Endothelial cell of umbilical vein (primary cell): ENCODE measurements at regions not wholly inside any gene's neighbourhood (a gene's known extent, or its start where the extent isn't known, plus 50 kb on each side); places are given as distances from the start of the nearest gene placed in this dataset.

Source experiments
- EZH2 ChIP-seq: IDR thresholded peaks from 2 replicates; pipeline ENCODE4 v1.6.1; 2012; ENCODE audit warnings: borderline replicate concordance, low read depth, mild to moderate bottlenecking, moderate library complexity, low read length, inconsistent platforms; ENCODE audit not compliant: severe bottlenecking
- JUN ChIP-seq: IDR thresholded peaks from 2 replicates; pipeline ENCODE4 v1.6.1; 2011; ENCODE audit warnings: borderline replicate concordance, low read depth; ENCODE audit not compliant: insufficient read length, insufficient read depth
- POLR2A ChIP-seq: IDR thresholded peaks from 2 replicates; pipeline ENCODE4 v1.6.1; 2012; ENCODE audit warnings: low read depth, mild to moderate bottlenecking, control low read depth, low read length
- POLR2AphosphoS5 ChIP-seq: IDR thresholded peaks from 2 replicates; pipeline ENCODE4 v1.6.1; 2012; ENCODE audit warnings: low read depth, mild to moderate bottlenecking, control low read depth, low read length, moderate library complexity; ENCODE audit not compliant: insufficient read depth
- TF ChIP-seq, protein P1 (sequence below), 2 donors: IDR thresholded peaks; 1 replicate in 1 of 2; 2 replicates in 1 of 2; pipeline ENCODE4 v1.5.1; 2011; ENCODE audit warnings: low read length in 2 of 2, mild to moderate bottlenecking in 2 of 2, moderate library complexity in 2 of 2, control low read depth in 1 of 2, inconsistent platforms in 1 of 2, low read depth in 1 of 2; ENCODE audit not compliant: insufficient read depth in 1 of 2; ENCODE audit errors: extremely low read depth in 1 of 2
- TF ChIP-seq, protein P2 (sequence below): IDR thresholded peaks from 2 replicates; pipeline ENCODE4 v1.6.1; 2011; ENCODE audit not compliant: insufficient read depth, insufficient read length

DNA sequence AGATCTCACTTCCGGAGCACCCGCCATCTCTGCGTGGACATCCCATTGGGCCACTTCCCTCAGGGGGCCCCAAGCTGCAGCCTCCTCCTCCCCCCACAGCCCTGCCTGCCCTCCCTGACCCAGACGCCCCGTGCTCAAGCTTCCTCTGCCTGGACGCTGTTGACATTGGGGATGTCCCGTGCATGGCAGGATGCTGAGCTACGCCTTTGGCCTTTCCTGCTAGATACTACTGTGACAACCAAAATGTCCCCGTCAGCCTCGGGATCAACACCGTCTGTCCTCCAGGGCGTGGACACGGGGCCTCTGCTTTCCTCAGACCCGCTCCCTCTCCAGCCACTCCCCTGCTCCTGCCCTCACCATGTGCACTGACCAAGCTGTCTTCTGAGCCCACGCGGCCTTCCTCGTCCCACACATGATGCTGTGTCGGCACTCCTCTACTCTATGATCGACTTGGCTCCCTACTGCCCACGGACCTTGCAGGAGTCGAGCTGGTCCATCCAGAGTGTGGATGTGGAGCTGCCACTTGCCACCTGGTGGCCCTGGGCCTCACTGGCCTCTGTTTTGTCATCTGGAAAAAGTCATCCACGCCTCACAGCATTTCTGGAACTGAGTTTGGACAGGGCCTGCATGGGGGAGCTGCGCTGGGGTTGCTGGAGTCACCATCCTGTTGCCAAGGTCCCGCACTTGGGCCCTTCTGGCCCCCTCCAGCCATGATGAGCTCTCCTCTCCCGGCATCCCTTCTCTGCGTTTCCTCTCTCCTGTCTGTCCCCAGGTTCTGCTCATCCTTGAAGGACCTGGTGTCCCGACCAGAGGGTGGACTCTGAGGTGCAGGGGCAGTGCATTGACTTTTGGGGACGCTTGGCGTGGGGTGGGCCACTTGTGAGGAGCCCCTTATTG is 221.7 kb upstream of the CIBAR2 start:
- TF ChIP-seq POLR2AphosphoS5 (no peak), POLR2A (no peak), EZH2 (no peak), JUN (no peak)
- TF ChIP-seq, protein P1, sequence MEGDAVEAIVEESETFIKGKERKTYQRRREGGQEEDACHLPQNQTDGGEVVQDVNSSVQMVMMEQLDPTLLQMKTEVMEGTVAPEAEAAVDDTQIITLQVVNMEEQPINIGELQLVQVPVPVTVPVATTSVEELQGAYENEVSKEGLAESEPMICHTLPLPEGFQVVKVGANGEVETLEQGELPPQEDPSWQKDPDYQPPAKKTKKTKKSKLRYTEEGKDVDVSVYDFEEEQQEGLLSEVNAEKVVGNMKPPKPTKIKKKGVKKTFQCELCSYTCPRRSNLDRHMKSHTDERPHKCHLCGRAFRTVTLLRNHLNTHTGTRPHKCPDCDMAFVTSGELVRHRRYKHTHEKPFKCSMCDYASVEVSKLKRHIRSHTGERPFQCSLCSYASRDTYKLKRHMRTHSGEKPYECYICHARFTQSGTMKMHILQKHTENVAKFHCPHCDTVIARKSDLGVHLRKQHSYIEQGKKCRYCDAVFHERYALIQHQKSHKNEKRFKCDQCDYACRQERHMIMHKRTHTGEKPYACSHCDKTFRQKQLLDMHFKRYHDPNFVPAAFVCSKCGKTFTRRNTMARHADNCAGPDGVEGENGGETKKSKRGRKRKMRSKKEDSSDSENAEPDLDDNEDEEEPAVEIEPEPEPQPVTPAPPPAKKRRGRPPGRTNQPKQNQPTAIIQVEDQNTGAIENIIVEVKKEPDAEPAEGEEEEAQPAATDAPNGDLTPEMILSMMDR (IDR thresholded peaks at IDR 0.05; ENCODE audit: extremely low read depth in 1 of 2, insufficient read depth in 1 of 2, low read depth in 1 of 2, low read length in 2 of 2): no peak
- TF ChIP-seq, protein P2, sequence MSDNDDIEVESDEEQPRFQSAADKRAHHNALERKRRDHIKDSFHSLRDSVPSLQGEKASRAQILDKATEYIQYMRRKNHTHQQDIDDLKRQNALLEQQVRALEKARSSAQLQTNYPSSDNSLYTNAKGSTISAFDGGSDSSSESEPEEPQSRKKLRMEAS: no peak
